Stimulated activated CD4-positive, alpha-beta T cell treated with anti-CD3 and anti-CD28 coated beads, Interleukin-12 subunit alpha, Interleukin-12 subunit beta, amount 100 ng/mL, for 48 hours (primary cell): ENCODE measurements at regions not wholly inside any gene's neighbourhood (a gene's known extent, or its start where the extent isn't known, plus 50 kb on each side); places are given as distances from the start of the nearest gene placed in this dataset.
A peak's percentile ranks its signal among the peaks of the same experiment; 100 is the strongest.

Experiments used
- DNase-seq, 3 donors: peaks; one replicate each; pipeline ENCODE4 v3.0.0-alpha.2; 2020; ENCODE audit warnings: low read depth in 2 of 3, low spot score in 1 of 3

DNA sequence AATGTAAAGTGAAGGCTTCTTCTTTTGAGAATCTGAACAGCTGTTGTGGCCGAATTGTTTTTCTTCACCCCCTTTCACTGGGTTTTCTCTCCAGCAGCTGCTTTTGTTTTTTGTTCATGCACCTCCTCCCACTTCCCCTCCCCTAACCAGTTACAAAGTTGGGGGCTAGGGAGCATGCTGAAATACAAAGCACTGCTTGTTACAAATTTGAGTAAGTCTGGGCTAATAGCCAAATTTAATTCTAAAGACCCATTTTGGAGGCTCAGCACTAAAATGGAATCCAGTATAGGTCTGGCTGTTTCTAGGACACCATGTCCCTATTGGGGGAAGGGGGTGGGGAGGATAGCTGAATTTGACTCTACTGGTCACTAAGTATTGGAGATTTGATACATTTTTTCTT, 89.2 kb upstream of the GPM6B start:
- DNase-seq = no peak

DNA sequence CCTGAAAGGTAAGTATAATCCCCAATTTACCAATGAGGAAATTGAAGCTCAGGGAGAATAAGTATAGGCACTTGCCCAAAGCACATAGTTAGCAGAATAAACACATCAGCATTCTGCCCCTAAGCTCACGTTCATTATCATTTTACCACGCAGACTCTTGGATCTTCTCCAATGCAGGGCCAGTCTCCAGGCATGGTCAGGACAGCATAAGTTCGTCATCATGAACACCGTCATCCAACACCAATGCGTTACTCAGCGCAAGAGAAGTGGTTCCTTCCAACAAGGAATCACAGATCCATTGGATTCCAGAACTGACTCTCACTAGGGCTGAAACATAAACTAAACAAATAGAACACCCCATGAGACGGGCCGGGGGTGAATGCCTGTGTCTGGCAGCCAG, 86.5 kb upstream of the GPM6B start:
- no peak for DNase-seq

DNA sequence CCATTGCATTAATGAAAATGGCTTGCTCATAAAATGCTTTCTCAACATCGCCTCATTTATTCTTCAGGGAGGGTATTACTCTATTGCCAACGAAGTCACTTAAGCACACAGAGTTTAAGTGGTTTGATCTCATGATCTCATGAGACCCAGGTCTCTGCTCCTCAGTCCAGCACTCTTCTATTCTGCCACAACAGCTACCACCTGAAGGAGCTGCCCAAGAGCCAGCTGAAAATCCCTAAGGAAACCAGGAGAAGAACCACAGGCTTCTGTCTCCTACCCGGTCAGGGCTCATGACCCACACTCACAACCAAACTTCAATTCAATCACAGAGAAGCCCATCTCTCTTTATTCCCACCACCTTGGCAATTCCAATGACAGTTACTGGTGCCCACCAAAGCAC, 85.5 kb upstream of the GPM6B start:
- no peak for DNase-seq

DNA sequence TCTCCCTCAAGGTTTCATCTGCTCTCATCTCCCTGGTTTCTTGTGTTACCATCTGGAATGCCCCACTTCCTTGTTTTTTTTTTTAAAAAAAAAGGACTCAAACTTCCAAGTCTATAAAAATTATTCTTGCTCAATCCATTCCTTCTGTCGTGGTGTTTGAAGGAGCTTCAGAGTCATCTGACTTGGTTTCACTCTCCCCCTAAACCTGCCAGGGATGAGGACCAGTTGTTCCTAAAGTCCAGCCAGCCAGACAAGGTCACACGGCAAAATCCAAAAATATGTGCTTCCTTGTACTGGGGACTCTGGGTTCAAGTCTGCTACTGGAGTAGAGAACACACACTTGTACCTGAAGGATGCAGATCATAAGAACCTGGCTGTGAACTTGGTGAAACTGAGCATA, 84.5 kb upstream of the GPM6B start:
- DNase-seq = no peak

DNA sequence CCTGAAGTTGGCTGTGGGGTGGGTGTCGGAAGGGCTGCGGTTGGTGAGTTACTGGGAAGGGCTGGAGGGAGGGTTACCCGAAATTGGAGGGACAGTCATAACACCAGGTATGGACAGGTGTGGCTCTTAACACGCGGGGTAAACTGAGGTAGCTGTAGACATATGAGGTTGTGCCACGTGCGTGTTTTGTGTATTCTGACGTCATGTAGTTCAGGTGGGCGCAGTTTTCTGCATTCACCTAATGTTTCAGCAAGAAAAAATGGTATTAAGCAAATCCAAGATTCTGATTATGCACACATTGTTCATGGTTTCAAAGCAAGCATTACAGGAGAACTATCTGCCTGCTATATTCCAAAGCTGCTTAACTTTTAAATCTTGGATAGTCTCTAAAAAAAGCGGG, 83.5 kb upstream of the GPM6B start:
- no peak for DNase-seq

DNA sequence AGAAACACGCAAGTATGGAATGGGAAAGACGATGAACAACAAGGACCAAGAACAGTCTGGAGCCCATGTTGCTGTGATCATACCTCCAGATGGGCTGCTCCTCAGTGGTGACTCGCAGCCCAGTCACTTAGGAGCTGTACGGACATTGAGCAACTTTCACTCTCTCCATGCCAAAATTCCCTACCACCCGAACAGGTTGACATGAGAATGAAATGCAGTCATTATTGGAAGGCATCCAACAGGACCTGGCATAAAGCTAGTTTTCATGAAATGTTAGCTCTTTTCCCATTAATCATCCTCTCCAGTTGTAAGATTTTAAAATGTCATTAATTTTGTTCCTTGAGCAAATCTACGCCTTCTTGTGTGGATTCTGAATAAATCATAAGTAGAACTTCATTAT, 82.7 kb upstream of the GPM6B start:
- DNase-seq = no peak

DNA sequence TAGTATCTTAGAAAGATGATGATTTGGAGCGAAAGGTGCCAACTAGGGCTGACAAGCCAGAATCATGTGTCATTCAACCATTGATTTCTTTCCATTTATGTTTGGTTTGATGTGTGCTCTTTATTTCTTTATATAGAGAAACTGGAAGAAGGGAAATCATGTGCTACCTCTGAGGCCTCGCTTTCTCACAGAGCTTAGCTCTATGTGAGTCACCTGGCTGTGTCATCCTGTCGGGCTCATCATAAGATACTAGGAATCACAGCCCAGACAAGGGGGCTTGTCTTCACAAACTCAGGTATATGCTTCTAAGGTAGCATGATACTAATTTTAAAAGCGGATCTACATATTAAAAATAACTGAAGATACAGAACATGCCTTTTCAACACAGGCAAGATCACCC, 81.7 kb upstream of the GPM6B start:
- DNase-seq = no peak

DNA sequence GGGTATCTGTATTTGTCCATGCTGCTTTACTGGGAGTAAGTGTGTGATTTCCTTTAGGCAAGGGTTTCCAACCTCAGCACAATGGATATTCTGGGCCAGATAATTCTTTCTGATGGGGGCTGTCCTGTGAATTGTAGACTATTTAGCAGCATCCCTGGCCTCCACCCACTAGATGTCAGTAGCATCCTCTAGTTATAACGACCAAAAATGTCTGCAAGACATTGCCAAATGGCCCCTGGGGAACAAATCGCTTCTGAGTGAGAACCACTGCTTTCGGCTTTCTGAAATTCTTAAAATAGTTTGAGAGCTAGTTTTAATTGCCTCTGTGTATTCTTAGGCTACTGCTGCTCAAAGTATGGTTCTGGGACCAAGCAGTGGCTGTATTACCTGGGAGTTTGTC, 81.2 kb upstream of the GPM6B start:
- DNase-seq = peak in 1 of 3 donors; percentile 8

DNA sequence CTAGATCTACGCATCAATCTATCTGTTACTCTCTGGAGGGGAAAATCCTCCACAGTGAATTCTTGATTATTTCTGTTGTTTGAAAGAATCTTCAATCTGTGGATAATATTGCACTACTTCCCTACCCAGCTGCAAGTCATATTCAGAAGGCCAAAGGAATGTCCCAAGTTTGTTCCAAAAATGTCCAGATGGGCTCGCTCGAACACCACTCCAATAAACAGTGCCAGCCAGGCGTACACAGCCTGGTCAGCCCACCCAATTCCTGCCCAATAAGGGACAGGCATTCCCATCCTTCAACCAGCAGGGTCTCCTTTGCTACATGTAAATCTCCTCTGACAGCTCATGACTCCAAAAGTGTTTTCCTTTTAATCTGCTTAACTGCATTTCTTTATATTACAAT, 80.7 kb upstream of the GPM6B start:
- DNase-seq = no peak

DNA sequence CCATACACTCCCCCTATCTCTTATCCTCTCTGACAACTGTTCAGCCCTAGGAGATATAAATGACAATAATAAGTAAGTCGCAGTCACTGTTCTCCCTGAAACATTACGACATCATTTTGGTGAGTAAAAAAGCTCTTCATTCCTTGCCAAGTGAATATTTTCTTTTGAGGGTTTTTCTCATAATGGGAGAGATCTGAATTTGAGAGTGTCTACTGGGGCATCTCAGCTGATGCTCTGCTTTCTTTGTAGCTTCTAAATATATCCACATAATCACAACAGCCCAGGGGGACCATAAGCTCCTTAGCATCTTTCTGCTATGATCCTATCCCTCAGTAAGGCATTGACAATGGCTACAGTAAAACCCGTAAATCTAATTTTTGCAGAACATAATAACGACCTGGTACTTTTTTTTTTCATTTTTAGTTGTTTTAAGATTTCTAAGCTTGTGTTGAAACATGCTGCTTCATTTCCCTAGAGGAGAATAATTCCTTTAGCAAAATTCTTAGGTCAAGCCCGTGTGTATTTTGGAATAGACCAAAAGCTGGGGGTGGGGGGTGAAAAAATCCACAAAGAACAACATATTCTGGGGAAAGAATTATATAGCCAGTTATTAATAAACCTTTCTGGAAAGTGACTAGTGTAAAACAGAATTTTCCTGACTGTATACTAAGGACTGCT, 78.1 kb upstream of the GPM6B start:
- DNase-seq = no peak

DNA sequence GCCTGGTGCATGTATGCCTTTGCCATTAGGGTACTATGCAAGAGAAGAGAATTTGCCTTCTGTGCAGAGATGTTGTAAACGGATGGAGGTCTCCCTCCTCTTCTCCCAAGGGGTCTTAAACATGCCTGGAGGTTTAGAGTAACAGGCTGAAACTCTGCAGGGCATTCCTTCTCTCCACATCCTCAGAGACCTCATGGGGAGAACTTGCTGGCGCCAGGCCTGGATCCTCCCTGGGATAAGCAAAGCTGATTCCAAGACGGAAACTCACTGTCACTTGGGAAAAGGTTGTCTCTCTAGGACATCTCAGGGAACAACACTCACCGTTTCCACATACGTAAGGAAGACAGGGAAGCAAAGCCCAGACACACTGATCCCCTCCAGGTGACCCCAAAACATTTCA, 76.9 kb upstream of the GPM6B start:
- no peak for DNase-seq

DNA sequence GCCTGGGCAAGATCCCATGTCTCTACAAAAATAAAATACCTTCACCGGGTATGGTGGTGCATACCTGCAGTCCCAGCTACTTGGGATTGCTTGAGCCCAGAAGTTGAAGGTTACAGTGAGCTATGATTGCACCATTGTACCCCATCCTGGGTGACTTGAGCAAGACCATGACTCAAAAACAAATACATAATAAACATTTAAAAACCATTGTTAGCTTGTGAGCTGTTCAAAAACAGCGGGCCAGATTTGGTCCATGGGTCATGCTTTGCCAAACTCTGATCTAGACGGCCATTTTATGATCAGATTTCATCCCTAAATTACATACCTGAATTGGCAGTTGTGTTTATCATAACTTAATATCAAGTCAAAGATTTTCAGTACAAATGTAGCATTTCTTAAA, 76.0 kb upstream of the GPM6B start:
- DNase-seq = no peak

DNA sequence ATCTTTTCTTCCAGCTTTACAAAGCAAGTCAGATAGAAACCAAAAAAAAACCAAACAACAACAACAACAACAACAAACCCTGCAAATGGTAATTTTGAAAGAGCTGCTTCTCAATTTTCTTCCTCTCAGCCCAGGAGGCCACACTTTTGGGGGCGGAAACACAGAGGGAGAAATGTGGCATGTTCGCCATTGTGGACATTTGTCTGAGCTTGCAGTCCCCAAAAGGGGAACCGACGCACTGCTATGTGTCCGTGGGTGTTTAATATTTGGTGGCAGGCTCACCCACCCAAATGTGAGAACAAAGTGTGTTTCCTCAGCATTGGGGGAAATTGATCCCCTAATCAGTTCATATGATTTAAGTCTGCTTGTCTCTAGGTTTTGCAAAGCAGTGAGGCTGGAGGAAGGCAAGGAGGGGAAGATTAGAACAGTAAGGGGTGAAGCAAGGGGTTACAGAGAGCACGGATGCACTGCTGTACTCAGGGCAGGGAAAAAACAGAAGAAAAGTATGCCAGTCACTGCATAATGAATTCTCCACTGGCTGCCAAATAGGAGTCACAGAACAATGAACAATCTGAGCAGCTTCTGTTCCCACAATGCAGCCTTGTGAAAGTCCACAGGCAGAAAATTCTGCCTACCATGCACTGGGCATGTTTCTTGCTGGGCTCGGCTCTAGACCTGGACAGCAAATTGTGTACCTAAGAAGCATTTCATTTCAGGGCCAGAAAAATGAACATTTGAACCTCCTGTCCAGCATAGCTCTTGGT, 74.7 kb upstream of the GPM6B start:
- no peak for DNase-seq

DNA sequence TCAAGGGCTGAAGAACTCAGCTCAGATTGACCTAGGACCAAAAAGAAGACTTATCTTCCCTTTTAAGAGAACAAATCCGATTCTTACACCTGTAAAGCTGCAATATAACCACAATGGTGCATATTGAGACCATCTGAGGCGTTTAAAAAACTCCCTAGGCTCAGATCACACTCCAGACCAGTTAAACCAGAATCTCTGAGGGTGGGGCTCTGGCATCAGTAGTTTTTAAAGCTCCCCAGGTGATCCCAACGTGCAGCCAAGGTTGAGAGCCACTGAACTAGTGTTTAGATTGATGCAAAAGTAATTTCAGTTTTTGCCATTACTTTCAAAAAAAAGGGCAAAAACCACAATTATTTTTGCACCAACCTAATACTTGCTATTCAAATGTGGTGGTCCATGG, 73.9 kb upstream of the GPM6B start:
- DNase-seq = no peak

DNA sequence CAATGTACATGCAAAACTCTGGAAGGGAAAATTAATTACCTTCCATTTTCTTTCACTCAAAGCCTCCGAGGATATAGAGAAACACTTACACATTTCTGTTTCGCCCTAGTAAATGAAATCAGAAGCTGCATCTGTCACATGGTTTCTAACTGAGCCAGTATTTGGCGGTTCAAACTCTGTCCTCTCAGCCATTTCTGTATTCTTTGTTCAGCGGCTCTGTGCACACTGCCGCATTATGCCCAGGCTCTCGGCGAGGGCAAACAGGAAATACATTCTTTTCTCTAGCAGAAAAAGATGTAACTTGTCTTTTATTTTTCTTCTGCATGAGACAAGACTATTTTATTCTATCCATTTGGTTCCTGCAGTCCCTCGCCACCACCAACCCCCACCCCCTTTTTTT, 71.4 kb upstream of the GPM6B start:
- no peak for DNase-seq

DNA sequence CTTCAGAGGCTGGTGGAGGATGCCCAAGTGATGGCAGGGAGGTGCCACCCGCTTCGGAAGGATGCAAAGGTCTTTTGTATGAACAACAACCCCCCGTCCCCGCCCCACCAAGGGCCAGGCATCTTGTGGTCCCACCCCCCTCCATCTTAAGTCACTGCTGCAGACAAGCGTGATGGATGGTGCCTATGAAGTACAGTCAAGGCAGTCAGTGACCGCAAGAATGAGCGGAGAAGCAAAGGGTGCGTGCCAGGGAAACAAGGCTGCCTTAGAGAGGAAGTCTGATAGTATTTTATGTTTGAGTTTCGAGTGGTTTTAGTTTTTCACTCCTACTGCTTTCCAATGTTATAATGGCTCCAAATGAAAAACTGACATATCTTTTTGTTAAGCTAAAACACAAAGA, 68.7 kb upstream of the GPM6B start:
- no peak for DNase-seq

DNA sequence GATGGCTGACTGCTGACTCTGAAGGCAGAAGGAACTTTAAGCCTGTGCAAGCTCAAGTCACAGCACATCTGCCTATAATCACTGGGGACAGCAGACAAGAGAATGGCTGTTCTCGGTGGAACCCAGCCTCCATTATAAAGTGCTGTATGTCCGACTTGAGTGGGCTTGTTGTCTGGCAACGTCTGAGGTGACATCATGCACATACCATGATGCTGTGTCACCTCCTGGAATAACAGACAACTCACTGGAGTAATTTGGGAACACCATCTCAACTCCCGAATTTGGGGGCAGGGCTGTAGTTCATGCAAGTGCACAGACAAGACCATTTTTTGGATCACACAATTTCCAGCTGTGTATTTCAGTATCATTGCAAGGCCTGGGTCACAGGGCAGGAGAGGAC, 59.8 kb upstream of the GPM6B start:
- no peak for DNase-seq

DNA sequence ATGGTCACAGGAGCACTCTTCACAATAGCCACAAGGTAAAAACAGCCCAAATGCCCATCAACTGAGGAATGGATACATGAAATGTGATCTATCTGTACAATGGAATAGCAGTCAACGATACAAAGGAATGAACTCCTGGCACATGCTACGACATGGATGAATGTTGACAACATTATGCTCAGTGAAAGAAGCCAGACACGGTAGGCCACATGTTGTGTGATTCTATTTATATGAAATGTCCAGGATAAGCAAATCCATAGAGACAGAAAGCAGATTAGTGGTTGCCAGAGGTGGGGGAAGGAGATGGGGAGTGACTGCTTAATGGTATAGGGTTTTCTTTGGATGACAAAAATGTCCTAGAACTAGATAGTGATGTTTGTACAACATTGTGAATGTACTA, 58.7 kb upstream of the GPM6B start:
- DNase-seq = no peak

DNA sequence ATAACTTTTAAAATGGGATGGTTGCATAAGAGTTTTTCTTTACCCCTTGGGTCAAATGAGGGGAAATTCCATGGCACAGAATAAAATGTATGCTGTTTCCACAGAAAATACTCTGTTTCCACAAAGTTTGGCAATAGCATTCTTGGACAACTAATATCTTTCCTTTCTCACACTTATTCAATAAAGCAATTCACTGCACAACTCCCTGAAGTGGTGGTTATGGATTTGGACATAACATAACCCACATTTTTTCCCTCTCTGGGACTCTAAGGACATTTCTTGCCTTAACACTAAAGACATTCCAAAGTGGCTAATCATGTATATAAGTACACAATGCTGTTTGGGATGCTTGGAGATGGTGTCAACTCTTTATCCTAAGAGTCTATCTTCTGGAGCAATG, 51.7 kb upstream of the GPM6B start:
- no peak for DNase-seq
